K562 (cell line): ENCODE measurements at regions not wholly inside any gene's neighbourhood (a gene's known extent, or its start where the extent isn't known, plus 50 kb on each side); places are given as distances from the start of the nearest gene placed in this dataset.

Experiments
- ATAC-seq: fragments of 200-7000 bp; cut with Tn5 transposase; 3 replicates; pipeline ENCODE4 v1.9.1; 2020; ENCODE audit warnings: moderate library complexity
- BruUV-seq: library from RNA; stranded (reverse); fragments of 400-500 nt; replicated peaks from 2 replicates; lab custom pipeline; 2021; lab: Mats Ljungman, UMichigan
- CTCF ChIA-PET: fragments of 300-600 bp; formaldehyde crosslinking; extraction: SDS; loops from one replicate; lab custom pipeline; 2021; ENCODE audit warnings: low intra/inter-chr PET ratio; lab: Yijun Ruan, JAX
- POLR2A ChIA-PET: fragments of 300-600, 350-650 bp; sonication (Branson Sonifier 250); formaldehyde crosslinking; extraction: SDS; loops from one replicate; lab custom pipeline; 2021; ENCODE audit warnings: antibody characterized with exemption, inconsistent platforms; lab: Yijun Ruan, JAX
- DNase-seq, 4 experiments: peaks; one replicate each; pipeline versions ENCODE4 v3.0.0 to v3.0.0-alpha.2; 2011 to 2018; ENCODE audit warnings: low spot score in 3 of 4, mixed read lengths in 3 of 4; ENCODE audit errors: extremely low read depth in 1 of 4
- FAIRE-seq: peaks from 2 replicates; lab custom pipeline; 2011; peaks lifted over from hg19 to GRCh38; lab: Jason Lieb, UNC
- H2AFZ ChIP-seq: 2 replicates; pipeline ENCODE4 v1.6.0; 2011; ENCODE audit warnings: low read depth, low read length, control low read depth, inconsistent platforms
- H3K27ac ChIP-seq: fragments of 200-600 bp; 3 replicates; pipeline ENCODE4 v1.8.0; 2011; ENCODE audit warnings: low read depth, mild to moderate bottlenecking, control low read depth, inconsistent platforms, low read length, moderate library complexity, mixed read lengths; ENCODE audit errors: extremely low read depth
- H3K27me3 ChIP-seq, 2 experiments: fragments of 300-600 bp in 1 of 2; 2 replicates in 1 of 2; 3 replicates in 1 of 2; pipeline versions ENCODE4 v1.6.0 to v1.8.0; 2011; ENCODE audit warnings: inconsistent platforms in 2 of 2, low read length in 2 of 2, mild to moderate bottlenecking in 1 of 2, mixed read lengths in 1 of 2, moderate library complexity in 1 of 2; ENCODE audit not compliant: control insufficient read depth in 2 of 2, insufficient read depth in 2 of 2
- H3K36me3 ChIP-seq: fragments of 300-600 bp; 3 replicates; pipeline ENCODE4 v1.8.0; 2011; ENCODE audit warnings: mild to moderate bottlenecking, low read length, inconsistent platforms; ENCODE audit not compliant: control insufficient read depth, insufficient read depth
- H3K4me1 ChIP-seq, 2 experiments: fragments of 200-600 bp in 1 of 2; replicated peaks in 1 of 2; 2 replicates in 1 of 2; 3 replicates in 1 of 2; pipeline versions ENCODE4 v1.5.1 to v1.8.0; 2011; ENCODE audit warnings: inconsistent platforms in 2 of 2, low read length in 2 of 2, mild to moderate bottlenecking in 1 of 2, mixed read lengths in 1 of 2, moderate library complexity in 1 of 2; ENCODE audit not compliant: control insufficient read depth in 2 of 2, insufficient read depth in 2 of 2
- H3K4me2 ChIP-seq: 2 replicates; pipeline ENCODE4 v1.6.1; 2011; ENCODE audit warnings: low read length, control low read depth, inconsistent platforms, mixed read lengths; ENCODE audit not compliant: insufficient read depth
- H3K4me3 ChIP-seq: fragments of 200-600 bp; sonication (generic), shearing (Covaris generic); 2 replicates; pipeline ENCODE4 v1.5.1; 2016; ENCODE audit warnings: control low read depth, inconsistent platforms
- H3K79me2 ChIP-seq: fragments of 200-600 bp; 3 replicates; pipeline ENCODE4 v1.8.0; 2011; ENCODE audit warnings: low read length, inconsistent platforms; ENCODE audit not compliant: control insufficient read depth, insufficient read depth
- H3K9ac ChIP-seq, 2 experiments: 2 replicates each; pipeline versions ENCODE4 v1.6.0 to v1.6.1; 2011; ENCODE audit warnings: low read depth in 2 of 2, low read length in 2 of 2, control low read depth in 1 of 2, inconsistent platforms in 1 of 2, mild to moderate bottlenecking in 1 of 2, mixed read lengths in 1 of 2; ENCODE audit not compliant: insufficient read depth in 1 of 2
- H3K9me1 ChIP-seq: one replicate; pipeline ENCODE4 v1.6.0; 2011; ENCODE audit warnings: inconsistent platforms, mild to moderate bottlenecking, low read length, moderate library complexity; ENCODE audit not compliant: control insufficient read depth, insufficient read depth
- H3K9me3 ChIP-seq: replicated peaks from 2 replicates; pipeline ENCODE4 v1.5.1; 2011; ENCODE audit warnings: low read depth, low read length, inconsistent platforms; ENCODE audit not compliant: control insufficient read depth, insufficient read depth
- H4K20me1 ChIP-seq: replicated peaks from 2 replicates; pipeline ENCODE4 v1.6.1; 2011; ENCODE audit warnings: low read length, inconsistent platforms, mixed read lengths; ENCODE audit not compliant: control insufficient read depth, insufficient read depth
- CBFB ChIP-seq: sonication (generic); formaldehyde crosslinking; IDR thresholded peaks from 2 replicates; pipeline ENCODE4 v1.4.0; 2020; ENCODE audit warnings: mild to moderate bottlenecking, missing genetic modification reagents
- CC2D1A ChIP-seq: fragments of 450-650 bp; IDR thresholded peaks from 2 replicates; pipeline ENCODE4 v1.6.1; 2017; ENCODE audit warnings: mild to moderate bottlenecking
- CEBPG ChIP-seq, 3 experiments: fragments of 200-800 bp in 1 of 3; sonication (Bioruptor generic) in 1 of 3; sonication (generic) in 1 of 3; formaldehyde crosslinking in 1 of 3; IDR thresholded peaks in 2 of 3; conservative IDR thresholded peaks in 1 of 3; 2 replicates each; pipeline versions ENCODE4 v1.6.1 to v1.8.0; 2016 to 2022; ENCODE audit warnings: missing compliant biosample characterization in 2 of 3, missing genetic modification characterization in 2 of 3, mild to moderate bottlenecking in 1 of 3, missing genetic modification reagents in 1 of 3
- CEBPZ ChIP-seq: fragments of 150-350 bp; IDR thresholded peaks from 2 replicates; pipeline ENCODE4 v1.6.1; 2014; ENCODE audit warnings: low read depth, mild to moderate bottlenecking, low read length, borderline replicate concordance
- ERF ChIP-seq: fragments of 450-650 bp; formaldehyde crosslinking; IDR thresholded peaks from 2 replicates; pipeline ENCODE4 v1.4.0; 2020; ENCODE audit warnings: mild to moderate bottlenecking, mixed read lengths
- EZH2 ChIP-seq: IDR thresholded peaks from 2 replicates; pipeline ENCODE4 v1.6.1; 2012; ENCODE audit warnings: low read depth, mild to moderate bottlenecking, inconsistent platforms, low read length, borderline replicate concordance
- GATA2 ChIP-seq: sonication (generic); formaldehyde crosslinking; IDR thresholded peaks from 2 replicates; pipeline ENCODE4 v1.4.0; 2020; ENCODE audit warnings: mild to moderate bottlenecking, missing genetic modification reagents
- KLF1 ChIP-seq: fragments of 450-650 bp; IDR thresholded peaks from 2 replicates; pipeline ENCODE4 v1.6.1; 2016; ENCODE audit warnings: missing genetic modification characterization, missing compliant biosample characterization
- MBD2 ChIP-seq: sonication (generic); IDR thresholded peaks from 2 replicates; pipeline ENCODE4 v1.6.1; 2016; ENCODE audit warnings: low read depth, borderline replicate concordance
- MNT ChIP-seq, 2 experiments: fragments of 450-650 bp; conservative IDR thresholded peaks; 2 replicates each; pipeline ENCODE4 v1.6.1; 2017; ENCODE audit warnings: mild to moderate bottlenecking in 2 of 2, moderate library complexity in 2 of 2
- ZBTB43 ChIP-seq: sonication (generic); formaldehyde crosslinking; IDR thresholded peaks from 2 replicates; pipeline ENCODE4 v1.8.0; 2023; ENCODE audit warnings: mild to moderate bottlenecking, missing genetic modification reagents
- ZNF384 ChIP-seq: IDR thresholded peaks from 2 replicates; pipeline ENCODE4 v1.6.1; 2012; ENCODE audit warnings: low read depth, low read length, improper control_type of control experiment
- ZNF695 ChIP-seq: fragments of 450-650 bp; formaldehyde crosslinking; IDR thresholded peaks from 2 replicates; pipeline ENCODE4 v1.4.0; 2020; ENCODE audit warnings: mild to moderate bottlenecking, moderate library complexity
- ZNF696 ChIP-seq: fragments of 250-450 bp; sonication (Bioruptor Pico); conservative IDR thresholded peaks from 2 replicates; pipeline ENCODE4 v1.4.0; 2020; ENCODE audit warnings: mild to moderate bottlenecking, moderate library complexity
- WGBS: fragments of 100-300 bp; shearing (Covaris generic); methylation state at CpG from one replicate; pipeline ENCODE4 v1.1.6; 2016; ENCODE audit warnings: low coverage, mixed read lengths; ENCODE audit not compliant: insufficient coverage; ENCODE audit errors: missing lambda C conversion rate; 5-methylcytosine and 5-hydroxymethylcytosine counted together
- in situ Hi-C: fragments of 300-500 bp; cut with MboI; formaldehyde crosslinking; loops from 4 replicates; pipeline ENCODE4 v1.15.0; 2018; ENCODE audit warnings: inconsistent platforms, mixed read lengths
- intact Hi-C: fragments of 100-400 bp; cut with micrococcal nuclease; formaldehyde crosslinking; loops from 2 replicates; pipeline ENCODE4 v1.14.2; 2022

GRCh38 chr13:85519363-85519762 lies 279.9 kb downstream of the SLITRK6 start (continued):
- TF ChIP-seq CEBPZ, result no peak
- no peak for TF ChIP-seq ZNF696
- TF ChIP-seq CC2D1A, result no peak
- TF ChIP-seq, all 486 proteins: peak for 0

GRCh38 chr13:85512421-85512820 lies 286.8 kb downstream of the SLITRK6 start:
- no TSS peak for BruUV-seq
- TF ChIP-seq ZNF384, result no peak
- no peak for TF ChIP-seq CBFB (CRISPR knock-in tag)
- TF ChIP-seq MNT (conservative IDR thresholded peaks at IDR 0.05), result no peak
- no peak for TF ChIP-seq ERF
- no peak for TF ChIP-seq ZNF695 (CRISPR knock-in tag)
- TF ChIP-seq GATA2, result no peak
- TF ChIP-seq EZH2, result no peak
- TF ChIP-seq ZBTB43 (CRISPR knock-in tag), result no peak
- no peak for TF ChIP-seq CEBPG (CRISPR knock-in tag; IDR thresholded peaks at IDR 0.05)
- no peak for TF ChIP-seq CEBPG (tag; conservative IDR thresholded peaks at IDR 0.05 in 1 of 2, IDR thresholded peaks at IDR 0.05 in 1 of 2)
- TF ChIP-seq MBD2, result no peak
- no peak for TF ChIP-seq KLF1 (tag)

More at GRCh38 chr13:85512421-85512820, 286.8 kb downstream of the SLITRK6 start:
- Histone ChIP-seq H3K27ac (no peak overlapping the region), H3K4me3 (no peak overlapping the region), H3K4me2 (no peak overlapping the region), H3K9ac (no peak overlapping the region), H3K9me3 (no peaks in the 10 kb centered on the region), H2AFZ (no peak overlapping the region), H3K36me3 (no peaks in the 10 kb centered on the region), H4K20me1 (no peaks in the 10 kb centered on the region), H3K79me2 (no peaks in the 10 kb centered on the region), H3K27me3 (no peaks in the 10 kb centered on the region), H3K4me1 (no peaks in the 10 kb centered on the region), H3K9me1 (no peaks in the 10 kb centered on the region)
- ATAC-seq (no peak), DNase-seq (no peak), FAIRE-seq (no peak)
- ChIA-PET CTCF (no interaction called here), POLR2A (no interaction called here)
- intact Hi-C loops, result no loop called here
- 7% methylated on average over 5 of the region's 7 CpGs for WGBS
- in situ Hi-C loops, result no loop called here
